ENCODE measurements at regions not wholly inside any gene's neighbourhood (a gene's known extent, or its start where the extent isn't known, plus 50 kb on each side); places are given as distances from the start of the nearest gene placed in this dataset.

DNA sequence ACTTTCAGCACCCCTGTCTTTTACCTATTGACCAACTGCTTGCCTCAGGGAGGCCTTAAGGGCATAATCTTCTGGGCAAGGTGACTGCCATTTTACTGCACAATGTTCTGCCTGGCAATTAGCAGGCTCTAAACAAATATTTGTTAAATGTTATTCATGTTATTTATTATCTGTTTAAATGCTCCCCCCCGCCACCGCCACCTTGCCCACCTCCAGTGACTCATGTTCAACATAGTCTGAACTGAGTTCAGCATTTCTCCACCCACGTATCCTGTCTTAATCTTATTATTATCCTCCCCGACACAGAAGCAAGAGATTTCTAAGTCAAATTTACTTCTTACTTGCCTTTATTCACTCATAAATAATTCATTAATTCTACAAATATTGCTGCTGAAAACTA is 144.8 kb downstream of the LIG4 start (continued):
- TF ChIP-seq CTCFL (IDR thresholded peaks at IDR 0.05; ENCODE audit: borderline replicate concordance, insufficient read depth, low read depth, low read length, poor library complexity, severe bottlenecking) (no peak), ZNF655 (CRISPR knock-in tag; IDR thresholded peaks at IDR 0.05) (no peak), IFI16 (CRISPR knock-in tag; IDR thresholded peaks at IDR 0.05) (no peak), NR2C1 (IDR thresholded peaks at IDR 0.05) (no peak), NR2C1 (tag; IDR thresholded peaks at IDR 0.05) (no peak), ZNF79 (CRISPR knock-in tag; IDR thresholded peaks at IDR 0.05; ENCODE audit: low read depth) (no peak), FOXJ3 (CRISPR knock-in tag; IDR thresholded peaks at IDR 0.05) (no peak), HDAC2 (IDR thresholded peaks at IDR 0.05) (no peak), ZNF778 (CRISPR knock-in tag; IDR thresholded peaks at IDR 0.05) (no peak), CBX8 (IDR thresholded peaks at IDR 0.05; ENCODE audit: borderline replicate concordance, extremely low read depth, low read depth, low read length, poor library complexity, severe bottlenecking) (no peak), CCNT2 (IDR thresholded peaks at IDR 0.05; ENCODE audit: borderline replicate concordance, extremely low read depth, insufficient read length, low read depth, low read length) (no peak), SREBF1 (IDR thresholded peaks at IDR 0.05; ENCODE audit: borderline replicate concordance, low read depth, low read length) (no peak), CSDE1 (IDR thresholded peaks at IDR 0.05) (no peak)

All from K562 (cell line).